Subcutaneous abdominal adipose tissue (tissue), 5 donors: ENCODE measurements at regions not wholly inside any gene's neighbourhood (a gene's known extent, or its start where the extent isn't known, plus 50 kb on each side); places are given as distances from the start of the nearest gene placed in this dataset.

ENCODE experiments used
- H3K27ac ChIP-seq: one replicate; pipeline ENCODE4 v1.7.0; 2013; ENCODE audit warnings: low read depth, mild to moderate bottlenecking, inconsistent platforms, low read length, moderate library complexity
- H3K27me3 ChIP-seq, 5 donors: one replicate each; pipeline ENCODE4 v1.7.0; 2013; ENCODE audit warnings: low read length in 5 of 5, inconsistent platforms in 1 of 5; ENCODE audit not compliant: control insufficient read depth in 5 of 5, insufficient read depth in 4 of 5
- H3K36me3 ChIP-seq, 5 donors: one replicate each; pipeline ENCODE4 v1.7.0; 2013; ENCODE audit warnings: low read length in 5 of 5; ENCODE audit not compliant: control insufficient read depth in 5 of 5, insufficient read depth in 5 of 5
- H3K4me1 ChIP-seq, 5 donors: one replicate each; pipeline ENCODE4 v1.7.0; 2013; ENCODE audit warnings: low read length in 5 of 5, mild to moderate bottlenecking in 3 of 5, moderate library complexity in 1 of 5; ENCODE audit not compliant: control insufficient read depth in 5 of 5, insufficient read depth in 5 of 5
- H3K4me3 ChIP-seq, 5 donors: one replicate each; pipeline ENCODE4 v1.7.0; 2013; ENCODE audit warnings: low read length in 5 of 5, low read depth in 1 of 5
- H3K9ac ChIP-seq, 5 donors: one replicate each; pipeline ENCODE4 v1.7.0; 2013; ENCODE audit warnings: low read length in 5 of 5, mild to moderate bottlenecking in 4 of 5, moderate library complexity in 3 of 5
- H3K9me3 ChIP-seq, 5 donors: one replicate each; pipeline ENCODE4 v1.7.0; 2013; ENCODE audit warnings: low read length in 5 of 5; ENCODE audit not compliant: control insufficient read depth in 5 of 5
- donor health status: healthy.
- donor health status: healthy.
- donor health status: healthy.
- donor health status: healthy.
- donor health status: healthy.

DNA sequence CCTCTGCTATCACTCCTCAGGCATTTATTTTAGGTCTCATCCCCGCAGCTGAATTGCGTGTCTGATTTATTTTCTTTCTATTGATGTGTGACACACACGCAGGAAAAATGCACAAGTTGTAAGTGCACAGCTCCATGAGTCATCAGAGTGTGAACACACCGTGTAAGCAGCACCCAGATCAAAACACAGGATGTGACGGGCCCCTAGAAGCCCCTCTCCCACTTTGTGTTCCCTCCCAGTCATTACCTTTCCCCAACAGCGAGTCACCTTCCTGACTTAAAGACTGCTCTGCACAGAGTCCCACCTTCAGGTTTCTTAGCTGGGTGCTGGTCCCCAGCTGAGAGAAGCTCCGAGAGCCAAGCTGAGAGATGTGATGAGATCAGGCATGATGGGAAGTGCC lies 436.7 kb downstream of the MID1IP1 start:
- no peak overlapping the region for H3K9ac ChIP-seq
- no peak overlapping the region for H3K4me3 ChIP-seq
- H3K4me1 ChIP-seq: no peaks in the 10 kb centered on the region
- H3K36me3 ChIP-seq: no peaks in the 10 kb centered on the region
- H3K27me3 ChIP-seq: peaks cover 3 to 15% (median 10%) of the 10 kb centered on the region in 5 donors
- peaks cover 0 to 3% (median 0%) of the 10 kb centered on the region in 5 donors for H3K9me3 ChIP-seq
- no peak overlapping the region for H3K27ac ChIP-seq

DNA sequence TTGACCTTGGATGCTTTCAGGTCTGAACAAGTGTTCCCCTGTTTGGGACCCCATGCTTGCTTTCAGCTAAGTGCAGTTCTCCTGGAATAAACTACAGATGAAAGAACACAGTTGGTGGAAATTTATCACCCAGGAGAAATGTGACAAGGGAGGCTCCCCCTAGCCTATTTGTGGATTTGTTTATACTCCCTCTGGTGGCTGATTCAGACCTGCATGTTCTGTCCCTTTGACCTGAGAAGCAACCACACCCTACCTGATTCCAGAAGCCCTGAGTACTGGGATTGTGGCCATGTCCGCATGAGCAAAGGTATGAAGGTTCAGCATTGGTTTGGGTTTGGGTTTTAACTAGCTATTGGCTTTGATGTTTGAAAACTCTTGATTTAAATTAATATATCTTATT lies 440.9 kb downstream of the MID1IP1 start:
- peaks cover 0 to 10% (median 6%) of the 10 kb centered on the region in 5 donors for H3K27me3 ChIP-seq

DNA sequence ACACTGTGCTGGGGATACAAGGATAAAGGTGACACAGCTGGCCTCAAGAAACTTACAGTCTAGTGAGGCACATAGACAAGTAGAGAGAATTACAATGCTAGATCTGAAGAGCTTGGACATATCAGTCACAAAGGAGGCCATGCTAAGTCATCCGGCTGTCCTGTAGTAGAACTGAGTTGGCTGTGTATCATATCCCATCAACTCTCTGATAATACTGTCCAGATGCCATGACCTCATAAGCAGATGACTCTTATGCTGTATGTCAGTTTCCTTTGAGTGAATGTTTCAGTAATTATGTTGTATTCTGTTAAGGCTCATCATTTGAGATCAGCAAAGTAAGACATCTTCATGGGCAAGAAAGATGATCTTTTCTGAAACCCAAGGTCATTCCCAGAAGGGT lies 442.9 kb downstream of the MID1IP1 start:
- H3K36me3 ChIP-seq: no peaks in the 10 kb centered on the region

More for the DNA sequence above, 440.9 kb downstream of the MID1IP1 start:
- H3K4me3 ChIP-seq: no peak overlapping the region
- H3K9me3 ChIP-seq: no peaks in the 10 kb centered on the region
- H3K9ac ChIP-seq: no peak overlapping the region
- no peak overlapping the region for H3K27ac ChIP-seq
- H3K4me1 ChIP-seq: no peaks in the 10 kb centered on the region
- H3K36me3 ChIP-seq: no peaks in the 10 kb centered on the region

DNA sequence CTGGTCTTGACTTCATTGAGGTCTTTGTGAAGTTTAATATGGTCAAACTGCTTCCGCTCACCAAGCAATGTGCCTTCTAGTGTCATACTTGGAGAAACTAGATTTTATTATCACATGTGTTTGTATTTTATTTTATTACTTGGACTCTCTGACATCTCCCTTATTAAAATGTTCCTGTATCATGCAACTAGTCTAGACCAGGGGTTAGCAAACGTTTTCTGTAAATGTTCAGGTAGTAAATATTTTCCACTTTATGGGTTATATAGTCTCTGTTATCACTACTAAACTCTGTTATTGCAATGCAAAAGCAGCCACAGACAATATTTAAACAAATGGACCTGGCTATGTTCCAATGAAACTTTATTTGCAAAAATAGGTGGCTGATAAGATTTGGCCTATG lies 443.8 kb downstream of the MID1IP1 start:
- H3K27me3 ChIP-seq: peaks cover 0 to 5% (median 0%) of the 10 kb centered on the region in 5 donors
- H3K4me1 ChIP-seq: no peaks in the 10 kb centered on the region
- no peak overlapping the region for H3K9ac ChIP-seq
- no peaks in the 10 kb centered on the region for H3K36me3 ChIP-seq
- H3K4me3 ChIP-seq: no peak overlapping the region
- no peak overlapping the region for H3K27ac ChIP-seq
- H3K9me3 ChIP-seq: peaks cover 0 to 3% (median 0%) of the 10 kb centered on the region in 5 donors

More for the DNA sequence above, 442.9 kb downstream of the MID1IP1 start:
- Histone ChIP-seq H3K9ac (no peak overlapping the region), H3K4me1 (no peaks in the 10 kb centered on the region), H3K9me3 (peaks cover 0 to 3% (median 0%) of the 10 kb centered on the region in 5 donors), H3K27ac (no peak overlapping the region), H3K4me3 (no peak overlapping the region), H3K27me3 (peaks cover 0 to 5% (median 0%) of the 10 kb centered on the region in 5 donors)

DNA sequence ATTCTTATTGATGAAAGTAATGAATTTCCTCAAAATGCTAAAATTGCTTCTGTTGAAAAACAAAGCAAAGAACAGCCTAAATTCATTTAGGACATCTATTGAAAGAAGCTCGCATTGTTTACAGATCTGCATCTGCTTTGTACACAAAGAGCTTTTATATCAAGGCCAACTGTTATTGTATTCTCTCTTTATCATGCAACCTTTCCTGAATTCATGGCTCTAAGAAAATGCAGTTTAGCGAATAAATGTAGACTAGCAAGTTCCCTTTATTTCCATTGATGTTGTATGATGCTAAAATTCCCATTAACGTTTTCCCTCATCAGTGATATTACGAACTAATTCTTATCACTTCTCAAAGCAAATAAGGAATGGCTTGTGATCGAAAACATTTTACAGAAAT lies 446.3 kb downstream of the MID1IP1 start:
- H3K27me3 ChIP-seq: peaks cover 0 to 7% (median 3%) of the 10 kb centered on the region in 5 donors
- H3K27ac ChIP-seq: no peak overlapping the region
- H3K9ac ChIP-seq: no peak overlapping the region
- no peak overlapping the region for H3K4me3 ChIP-seq
- H3K9me3 ChIP-seq: peaks cover 0 to 3% (median 0%) of the 10 kb centered on the region in 5 donors
- no peaks in the 10 kb centered on the region for H3K36me3 ChIP-seq
- H3K4me1 ChIP-seq: no peaks in the 10 kb centered on the region

DNA sequence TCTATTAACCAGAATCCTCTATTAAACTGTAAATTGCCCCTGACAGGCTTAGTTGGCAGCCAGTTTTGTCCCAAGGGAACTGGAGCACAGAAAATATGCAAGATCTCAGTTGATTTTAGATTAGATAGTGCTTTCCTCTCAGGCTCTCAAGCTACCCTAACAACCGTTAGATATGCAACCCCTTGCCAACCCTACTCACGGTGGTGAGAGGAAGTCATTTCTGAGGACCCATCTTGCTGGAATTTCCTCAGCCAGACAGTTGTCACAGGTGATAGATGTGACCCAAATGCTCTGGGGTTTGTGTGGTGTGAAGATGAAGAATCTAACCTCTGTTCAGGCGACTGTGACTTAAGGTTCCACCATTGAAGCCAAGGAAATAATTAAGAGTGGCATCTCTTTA lies 447.1 kb downstream of the MID1IP1 start:
- no peak overlapping the region for H3K4me3 ChIP-seq
- H3K9me3 ChIP-seq: peaks cover 0 to 9% (median 3%) of the 10 kb centered on the region in 5 donors
- no peaks in the 10 kb centered on the region for H3K4me1 ChIP-seq
- peaks cover 0 to 8% (median 3%) of the 10 kb centered on the region in 5 donors for H3K27me3 ChIP-seq
- no peak overlapping the region for H3K9ac ChIP-seq
- H3K27ac ChIP-seq: no peak overlapping the region
- H3K36me3 ChIP-seq: no peaks in the 10 kb centered on the region

DNA sequence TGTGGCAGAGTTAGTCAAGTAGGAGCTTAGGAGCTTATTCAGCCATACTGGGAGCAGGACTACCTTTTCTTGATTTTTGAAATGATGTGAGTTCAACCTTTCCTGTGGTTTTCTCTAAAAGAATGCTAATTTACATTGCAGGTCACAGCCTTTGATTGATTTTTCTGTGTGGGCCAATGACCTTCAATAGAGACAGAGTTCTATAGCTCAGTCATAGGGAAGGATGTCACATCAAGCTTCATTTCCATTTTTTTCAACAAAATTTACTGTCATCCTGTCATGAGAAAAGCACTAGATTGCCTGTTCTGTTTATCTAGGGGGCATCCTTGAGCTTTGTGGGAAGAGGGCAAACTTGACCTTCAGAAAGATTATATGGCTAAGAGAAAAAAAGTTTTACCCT lies 448.7 kb downstream of the MID1IP1 start:
- no peaks in the 10 kb centered on the region for H3K36me3 ChIP-seq
- H3K4me1 ChIP-seq: no peaks in the 10 kb centered on the region
- no peak overlapping the region for H3K27ac ChIP-seq
- H3K4me3 ChIP-seq: no peak overlapping the region
- H3K27me3 ChIP-seq: peaks cover 0 to 11% (median 3%) of the 10 kb centered on the region in 5 donors
- peaks cover 0 to 12% (median 3%) of the 10 kb centered on the region in 5 donors for H3K9me3 ChIP-seq
- H3K9ac ChIP-seq: no peak overlapping the region

DNA sequence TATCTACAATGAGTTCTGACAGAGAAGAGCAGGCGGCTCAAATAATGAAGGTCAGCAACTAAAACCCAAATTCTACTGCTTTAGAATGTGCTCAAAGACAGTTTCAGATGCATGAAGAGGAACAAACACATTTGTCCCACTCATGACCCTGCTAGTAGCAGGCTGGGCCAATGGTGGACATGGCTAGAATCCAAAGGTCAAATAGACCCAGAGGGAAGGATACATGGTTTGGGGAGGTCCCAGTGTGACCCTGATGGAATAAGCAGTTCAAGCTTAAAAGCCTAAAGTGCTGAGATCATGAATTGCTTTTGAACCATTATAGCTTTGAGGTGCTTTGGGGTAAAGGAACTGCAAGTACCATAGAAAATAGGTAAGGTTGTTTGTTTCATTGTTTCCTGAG lies 450.7 kb downstream of the MID1IP1 start:
- H3K27ac ChIP-seq: no peak overlapping the region
- no peaks in the 10 kb centered on the region for H3K36me3 ChIP-seq
- H3K4me3 ChIP-seq: no peak overlapping the region
- H3K9ac ChIP-seq: no peak overlapping the region
- no peaks in the 10 kb centered on the region for H3K4me1 ChIP-seq
- peaks cover 2 to 20% (median 5%) of the 10 kb centered on the region in 5 donors for H3K9me3 ChIP-seq
- H3K27me3 ChIP-seq: peaks cover 0 to 13% (median 3%) of the 10 kb centered on the region in 5 donors

DNA sequence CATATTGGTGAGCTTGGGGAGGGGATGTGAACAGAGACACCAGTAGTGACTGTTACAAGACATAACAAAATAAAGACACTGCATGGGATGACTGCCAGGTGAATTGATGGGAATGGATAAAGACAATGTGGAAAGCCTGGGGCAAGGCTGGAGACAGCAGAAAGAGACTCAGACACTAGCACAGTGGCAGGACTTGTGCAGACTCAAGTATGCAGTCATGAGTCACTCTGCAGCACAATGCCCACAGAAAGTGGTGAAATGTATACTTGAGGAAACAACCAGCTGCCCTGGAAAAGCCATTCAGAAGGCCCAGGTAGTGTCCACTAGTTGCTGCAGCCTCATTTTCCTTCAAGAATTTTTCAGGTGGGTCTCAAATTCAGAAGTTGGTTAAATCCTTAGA lies 452.3 kb downstream of the MID1IP1 start:
- no peak overlapping the region for H3K4me3 ChIP-seq
- no peaks in the 10 kb centered on the region for H3K4me1 ChIP-seq
- H3K27me3 ChIP-seq: peaks cover 0 to 13% (median 4%) of the 10 kb centered on the region in 5 donors
- H3K9me3 ChIP-seq: peaks cover 2 to 17% (median 5%) of the 10 kb centered on the region in 5 donors
- no peak overlapping the region for H3K27ac ChIP-seq
- H3K9ac ChIP-seq: no peak overlapping the region
- H3K36me3 ChIP-seq: no peaks in the 10 kb centered on the region

DNA sequence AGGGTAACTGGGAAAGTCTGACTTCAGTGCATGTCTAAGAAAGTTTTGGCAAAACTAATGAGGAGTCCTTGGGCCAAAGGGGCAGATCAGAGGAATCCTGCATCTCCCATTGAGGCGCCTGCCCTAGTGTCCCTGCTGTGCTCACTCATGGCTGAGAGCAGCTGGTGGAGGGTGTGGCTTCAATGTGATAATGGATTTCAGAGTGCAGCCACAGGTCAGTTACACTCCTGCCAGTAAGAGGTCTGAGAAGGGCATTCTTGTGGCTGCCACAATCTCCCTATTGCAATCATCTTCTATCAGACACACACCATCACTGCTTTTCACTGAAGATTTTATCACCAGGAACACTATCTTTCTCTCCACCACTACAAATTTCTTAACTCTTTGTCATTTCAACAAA lies 457.1 kb downstream of the MID1IP1 start:
- Histone ChIP-seq H3K27me3 (peaks cover 0 to 10% (median 6%) of the 10 kb centered on the region in 5 donors), H3K9ac (no peak overlapping the region), H3K9me3 (peaks cover 0 to 11% (median 5%) of the 10 kb centered on the region in 5 donors), H3K27ac (no peak overlapping the region), H3K4me1 (no peaks in the 10 kb centered on the region), H3K4me3 (no peak overlapping the region), H3K36me3 (no peaks in the 10 kb centered on the region)
